ENCODE measurements at regions not wholly inside any gene's neighbourhood (a gene's known extent, or its start where the extent isn't known, plus 50 kb on each side); places are given as distances from the start of the nearest gene placed in this dataset.

DNA sequence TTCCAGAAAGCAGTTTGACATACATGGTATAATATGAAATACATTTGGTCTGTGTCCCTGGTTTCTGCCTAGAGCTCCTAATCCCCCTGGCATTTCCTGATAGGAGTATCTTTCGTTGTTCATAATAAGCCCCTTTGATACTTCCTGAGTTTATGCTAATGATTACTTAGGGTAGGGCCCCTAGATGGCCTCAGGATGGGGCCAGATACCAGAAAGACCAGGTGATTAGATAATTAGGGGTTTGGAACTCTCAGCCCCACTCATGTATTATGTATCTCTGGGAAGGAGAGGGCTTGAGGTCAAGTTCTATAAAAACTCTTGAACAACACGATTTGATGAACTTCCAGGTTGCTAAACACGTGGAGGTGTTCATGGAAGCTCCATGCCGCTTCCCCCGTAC, 163.3 kb upstream of the ZNF608 start:
- no peak for DNase-seq
- H3K9me3 ChIP-seq (ENCODE audit: control insufficient read depth in 4 of 4, insufficient read depth in 3 of 4, low read length in 3 of 4): no peaks in the 10 kb centered on the region
- 83 to 89% methylated on average over 5 of the region's 5 CpGs for WGBS, 2 donors
- no peak overlapping the region for H3K9ac ChIP-seq (ENCODE audit: insufficient read depth in 1 of 2, low read length in 2 of 2)
- H3K36me3 ChIP-seq (ENCODE audit: control insufficient read depth in 4 of 4, insufficient read depth in 4 of 4, low read length in 4 of 4): no peaks in the 10 kb centered on the region
- no peak for ATAC-seq (ENCODE audit: insufficient read depth, low FRiP score)
- H3K4me1 ChIP-seq (ENCODE audit: control insufficient read depth in 5 of 5, insufficient read depth in 5 of 5, low read length in 5 of 5): peaks cover 6 to 43% (median 18%) of the 10 kb centered on the region in 5 donors
- H3K27ac ChIP-seq (ENCODE audit: low read depth in 1 of 2, low read length in 1 of 2): no peak overlapping the region
- H3K4me3 ChIP-seq: no peak overlapping the region
- TF ChIP-seq, protein P1, sequence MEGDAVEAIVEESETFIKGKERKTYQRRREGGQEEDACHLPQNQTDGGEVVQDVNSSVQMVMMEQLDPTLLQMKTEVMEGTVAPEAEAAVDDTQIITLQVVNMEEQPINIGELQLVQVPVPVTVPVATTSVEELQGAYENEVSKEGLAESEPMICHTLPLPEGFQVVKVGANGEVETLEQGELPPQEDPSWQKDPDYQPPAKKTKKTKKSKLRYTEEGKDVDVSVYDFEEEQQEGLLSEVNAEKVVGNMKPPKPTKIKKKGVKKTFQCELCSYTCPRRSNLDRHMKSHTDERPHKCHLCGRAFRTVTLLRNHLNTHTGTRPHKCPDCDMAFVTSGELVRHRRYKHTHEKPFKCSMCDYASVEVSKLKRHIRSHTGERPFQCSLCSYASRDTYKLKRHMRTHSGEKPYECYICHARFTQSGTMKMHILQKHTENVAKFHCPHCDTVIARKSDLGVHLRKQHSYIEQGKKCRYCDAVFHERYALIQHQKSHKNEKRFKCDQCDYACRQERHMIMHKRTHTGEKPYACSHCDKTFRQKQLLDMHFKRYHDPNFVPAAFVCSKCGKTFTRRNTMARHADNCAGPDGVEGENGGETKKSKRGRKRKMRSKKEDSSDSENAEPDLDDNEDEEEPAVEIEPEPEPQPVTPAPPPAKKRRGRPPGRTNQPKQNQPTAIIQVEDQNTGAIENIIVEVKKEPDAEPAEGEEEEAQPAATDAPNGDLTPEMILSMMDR (IDR thresholded peaks at IDR 0.05; ENCODE audit: control extremely low read depth, extremely low read depth): no peak
- no peaks in the 10 kb centered on the region for H3K27me3 ChIP-seq (ENCODE audit: control insufficient read depth in 3 of 3, insufficient read depth in 3 of 3, low read length in 2 of 3)

DNA sequence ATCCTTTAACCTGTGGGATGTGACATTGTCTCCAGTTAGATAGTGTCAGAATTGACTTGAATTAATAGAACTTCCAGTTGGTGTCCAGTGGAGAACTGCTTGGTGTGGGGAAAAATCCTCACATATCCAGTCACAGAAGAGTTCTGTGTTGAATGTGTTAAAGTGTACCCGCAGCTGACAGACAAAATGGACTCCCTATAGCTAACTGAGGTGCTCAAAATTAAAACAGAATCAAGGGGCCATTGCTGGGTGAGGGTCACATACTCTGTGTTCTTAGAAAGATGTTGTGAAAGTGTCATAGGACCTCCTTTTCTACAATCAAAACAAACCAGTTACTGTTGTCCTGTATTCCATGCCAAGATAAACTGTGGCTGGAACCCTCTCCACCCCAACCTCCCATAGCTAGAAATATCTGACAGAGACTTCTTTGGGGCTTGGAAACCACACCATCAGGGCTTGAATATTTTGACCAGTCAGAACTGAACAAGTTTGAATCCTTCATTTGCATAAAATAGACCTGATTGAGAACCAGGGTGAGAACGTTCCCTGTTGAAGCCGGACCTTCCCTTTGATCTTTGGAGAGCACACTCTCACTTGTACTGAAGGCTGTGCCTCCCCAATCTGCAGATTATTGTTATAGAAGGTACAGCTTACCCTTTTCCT, 164.0 kb upstream of the ZNF608 start:
- Histone ChIP-seq H3K4me1 (ENCODE audit: control insufficient read depth in 5 of 5, insufficient read depth in 5 of 5, low read length in 5 of 5) (peaks cover 6 to 43% (median 15%) of the 10 kb centered on the region in 5 donors), H3K4me3 (no peak overlapping the region), H3K9me3 (ENCODE audit: control insufficient read depth in 4 of 4, insufficient read depth in 3 of 4, low read length in 3 of 4) (no peaks in the 10 kb centered on the region), H3K27ac (ENCODE audit: low read depth in 1 of 2, low read length in 1 of 2) (no peak overlapping the region), H3K27me3 (ENCODE audit: control insufficient read depth in 3 of 3, insufficient read depth in 3 of 3, low read length in 2 of 3) (no peaks in the 10 kb centered on the region), H3K36me3 (ENCODE audit: control insufficient read depth in 4 of 4, insufficient read depth in 4 of 4, low read length in 4 of 4) (no peaks in the 10 kb centered on the region), H3K9ac (ENCODE audit: insufficient read depth in 1 of 2, low read length in 2 of 2) (no peak overlapping the region)
- WGBS, 2 donors: 91% methylated on average over 3 of the region's 3 CpGs
- DNase-seq: no peak
- ATAC-seq (ENCODE audit: insufficient read depth, low FRiP score): no peak
- TF ChIP-seq, protein P1 (IDR thresholded peaks at IDR 0.05; ENCODE audit: control extremely low read depth, extremely low read depth): no peak

DNA sequence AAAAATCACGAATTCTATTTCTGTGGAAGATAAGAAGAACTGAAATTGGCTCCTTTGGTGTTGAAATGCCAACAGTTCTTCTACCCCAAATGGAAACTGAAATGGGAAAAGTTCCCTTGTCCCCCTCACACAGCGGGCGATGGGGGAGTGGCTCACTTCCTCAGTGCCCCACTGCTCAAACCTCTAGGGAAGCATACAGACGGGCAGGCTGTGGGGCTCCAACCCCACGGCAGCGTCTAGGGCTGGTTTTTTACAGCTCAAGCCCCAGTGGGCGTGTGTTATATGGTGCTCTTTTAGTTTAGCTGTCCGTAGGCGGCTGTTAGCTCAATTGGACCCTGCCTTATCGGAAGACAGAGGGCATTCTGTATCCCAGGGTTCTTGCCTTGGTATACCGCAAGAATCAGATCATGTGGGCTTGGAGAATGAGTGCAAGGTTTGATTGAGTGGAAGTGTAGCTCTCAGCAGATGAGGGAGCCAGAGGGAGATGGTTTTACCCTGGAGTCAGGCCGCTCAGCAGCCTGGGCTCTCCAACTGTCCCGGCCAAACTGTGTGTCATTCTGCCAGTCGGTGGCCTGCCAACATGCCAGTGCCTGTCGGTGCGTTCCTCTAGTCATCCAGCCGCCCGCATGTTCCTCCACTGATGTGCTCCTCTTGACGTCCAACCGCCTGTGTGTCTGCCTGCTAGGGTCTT, 166.3 kb upstream of the ZNF608 start:
- no peak for ATAC-seq (ENCODE audit: insufficient read depth, low FRiP score)
- TF ChIP-seq, protein P1 (IDR thresholded peaks at IDR 0.05; ENCODE audit: control extremely low read depth, extremely low read depth): no peak

More for the DNA sequence above, 166.3 kb upstream of the ZNF608 start:
- H3K27me3 ChIP-seq (ENCODE audit: control insufficient read depth in 3 of 3, insufficient read depth in 3 of 3, low read length in 2 of 3): no peaks in the 10 kb centered on the region
- peaks cover 0 to 24% (median 8%) of the 10 kb centered on the region in 5 donors for H3K4me1 ChIP-seq (ENCODE audit: control insufficient read depth in 5 of 5, insufficient read depth in 5 of 5, low read length in 5 of 5)
- H3K27ac ChIP-seq (ENCODE audit: low read depth in 1 of 2, low read length in 1 of 2): no peak overlapping the region
- WGBS, 2 donors: 90 to 94% methylated on average over 20 of the region's 20 CpGs
- no peaks in the 10 kb centered on the region for H3K36me3 ChIP-seq (ENCODE audit: control insufficient read depth in 4 of 4, insufficient read depth in 4 of 4, low read length in 4 of 4)
- DNase-seq: no peak
- H3K9ac ChIP-seq (ENCODE audit: insufficient read depth in 1 of 2, low read length in 2 of 2): no peak overlapping the region
- no peaks in the 10 kb centered on the region for H3K9me3 ChIP-seq (ENCODE audit: control insufficient read depth in 4 of 4, insufficient read depth in 3 of 4, low read length in 3 of 4)
- H3K4me3 ChIP-seq: no peak overlapping the region

Data from lung (tissue), 11 donors.